AG10803 (cell line): ENCODE measurements at regions not wholly inside any gene's neighbourhood (a gene's known extent, or its start where the extent isn't known, plus 50 kb on each side); places are given as distances from the start of the nearest gene placed in this dataset.

Source experiments
- DNase-seq: peaks from one replicate; pipeline ENCODE4 v3.0.0; 2010; ENCODE audit warnings: low read depth
- H3K4me3 ChIP-seq: 2 replicates; pipeline ENCODE4 v1.5.1; 2011; ENCODE audit warnings: mild to moderate bottlenecking, low read length, control low read depth
- CTCF ChIP-seq: conservative IDR thresholded peaks from 2 replicates; pipeline ENCODE4 v1.5.1; 2011; ENCODE audit warnings: mild to moderate bottlenecking, low read length, control low read depth, inconsistent platforms

- no peak for TF ChIP-seq CTCF
- no peak overlapping the region for H3K4me3 ChIP-seq
- no peak for DNase-seq
Observed at GRCh38 chr7:33798686-33799325, 106.5 kb upstream of the BMPER start.

GRCh38 chr7:33799766-33800165 lies 105.6 kb upstream of the BMPER start:
- TF ChIP-seq CTCF = no peak
- H3K4me3 ChIP-seq = no peak overlapping the region
- DNase-seq = no peak

GRCh38 chr7:33802600-33802999 lies 102.7 kb upstream of the BMPER start:
- no peak for TF ChIP-seq CTCF
- DNase-seq = no peak
- no peak overlapping the region for H3K4me3 ChIP-seq

- DNase-seq = no peak
- H3K4me3 ChIP-seq = no peak overlapping the region
- no peak for TF ChIP-seq CTCF
Observed at GRCh38 chr7:33804140-33804660, 101.1 kb upstream of the BMPER start.

- TF ChIP-seq CTCF = no peak
- no peak overlapping the region for H3K4me3 ChIP-seq
- DNase-seq = peak; percentile 61
Observed at GRCh38 chr7:33805630-33806233, 99.6 kb upstream of the BMPER start.

GRCh38 chr7:33806298-33807154 lies 98.8 kb upstream of the BMPER start:
- DNase-seq = no peak
- no peak overlapping the region for H3K4me3 ChIP-seq
- no peak for TF ChIP-seq CTCF

- TF ChIP-seq CTCF = no peak
- DNase-seq = no peak
- no peak overlapping the region for H3K4me3 ChIP-seq
Observed at GRCh38 chr7:33807155-33807530, 98.2 kb upstream of the BMPER start.
